GM23248 (cell line): ENCODE measurements at regions not wholly inside any gene's neighbourhood (a gene's known extent, or its start where the extent isn't known, plus 50 kb on each side); places are given as distances from the start of the nearest gene placed in this dataset.

Source experiments
- DNase-seq: peaks from one replicate; pipeline ENCODE4 v3.0.0-alpha.2; 2015
- H2AFZ ChIP-seq: fragments of 200-600 bp; sonication (generic); 2 replicates; pipeline ENCODE4 v1.6.1; 2016; ENCODE audit warnings: antibody characterized with exemption
- H3F3A ChIP-seq: fragments of 200-600 bp; sonication (generic); 2 replicates; pipeline ENCODE4 v1.6.1; 2016; ENCODE audit warnings: mild to moderate bottlenecking, antibody characterized with exemption, mixed run types; ENCODE audit not compliant: insufficient read depth
- H3K27ac ChIP-seq: fragments of 200-600 bp; sonication (generic); 2 replicates; pipeline ENCODE4 v1.5.1; 2016; ENCODE audit warnings: mild to moderate bottlenecking
- H3K27me3 ChIP-seq: fragments of 200-600 bp; sonication (generic); replicated peaks from 2 replicates; pipeline ENCODE4 v1.6.1; 2016; ENCODE audit warnings: mild to moderate bottlenecking; ENCODE audit not compliant: insufficient read depth
- H3K36me3 ChIP-seq: fragments of 200-600 bp; sonication (generic); 2 replicates; pipeline ENCODE4 v1.6.1; 2016; ENCODE audit warnings: low read depth, mild to moderate bottlenecking
- H3K4me1 ChIP-seq: fragments of 200-600 bp; sonication (generic); 2 replicates; pipeline ENCODE4 v1.6.1; 2016; ENCODE audit warnings: mild to moderate bottlenecking; ENCODE audit not compliant: insufficient read depth
- H3K4me2 ChIP-seq: fragments of 200-600 bp; sonication (generic); one replicate; pipeline ENCODE4 v1.6.1; 2016; ENCODE audit warnings: mild to moderate bottlenecking; ENCODE audit not compliant: unreplicated experiment
- H3K4me3 ChIP-seq: fragments of 200-600 bp; sonication (generic); 2 replicates; pipeline ENCODE4 v1.5.1; 2016; ENCODE audit warnings: mild to moderate bottlenecking
- H3K79me2 ChIP-seq: fragments of 200-600 bp; sonication (generic); 2 replicates; pipeline ENCODE4 v1.6.1; 2016; ENCODE audit warnings: mild to moderate bottlenecking; ENCODE audit not compliant: insufficient read depth
- H3K9ac ChIP-seq: fragments of 200-600 bp; sonication (generic); 2 replicates; pipeline ENCODE4 v1.6.1; 2016; ENCODE audit warnings: mild to moderate bottlenecking
- H3K9me2 ChIP-seq: fragments of 200-600 bp; sonication (generic); 2 replicates; pipeline ENCODE4 v1.6.1; 2016; ENCODE audit warnings: mixed run types, mild to moderate bottlenecking, moderate library complexity; ENCODE audit not compliant: insufficient read depth
- H3K9me3 ChIP-seq: fragments of 200-600 bp; sonication (generic); one replicate; pipeline ENCODE4 v1.6.1; 2017; ENCODE audit warnings: low read depth
- H4K20me1 ChIP-seq: fragments of 200-600 bp; sonication (generic); 2 replicates; pipeline ENCODE4 v1.6.0; 2016; ENCODE audit not compliant: insufficient read depth
- EZH2 ChIP-seq: fragments of 200-600 bp; sonication (generic); IDR thresholded peaks from 2 replicates; pipeline ENCODE4 v1.6.1; 2018; ENCODE audit warnings: antibody characterized with exemption, mild to moderate bottlenecking; ENCODE audit not compliant: insufficient read depth, poor library complexity, severe bottlenecking
- EZH2phosphoT487 ChIP-seq: fragments of 200-600 bp; sonication (generic); IDR thresholded peaks from 2 replicates; pipeline ENCODE4 v1.6.1; 2018; ENCODE audit warnings: antibody characterized with exemption, moderate library complexity, mild to moderate bottlenecking, low read depth; ENCODE audit not compliant: insufficient read depth
- WGBS, 2 experiments: methylation state at CpG; one replicate each; pipeline ENCODE4 v1.1.6; 2015 to 2017; ENCODE audit warnings: low lambda C conversion rate in 2 of 2, low coverage in 1 of 2; ENCODE audit errors: missing lambda C conversion rate in 2 of 2; 5-methylcytosine and 5-hydroxymethylcytosine counted together
- in situ Hi-C: fragments of 300-500 bp; cut with MboI; formaldehyde crosslinking; loops from 2 replicates; pipeline ENCODE4 v1.15.0; 2020

DNA sequence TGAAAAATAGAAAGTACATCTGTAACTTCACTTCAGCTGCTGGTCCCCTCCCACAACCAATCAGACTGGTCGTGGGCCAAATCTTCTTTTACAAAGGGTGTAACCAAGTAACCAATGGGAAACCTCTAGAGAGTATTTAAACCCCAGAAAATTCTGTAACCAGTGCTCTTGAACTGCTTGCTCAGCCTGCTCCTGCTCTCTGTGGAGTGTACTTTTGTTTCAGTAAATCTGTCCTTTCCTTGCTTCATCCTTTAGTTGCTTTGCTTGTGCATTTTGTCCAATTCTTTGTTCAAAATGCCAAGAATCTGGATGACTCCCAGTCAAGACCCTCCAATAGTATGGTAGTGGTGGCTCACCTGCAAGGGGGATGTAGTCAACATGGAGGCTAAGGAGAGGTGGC lies 489.1 kb downstream of the FUT8 start:
- Histone ChIP-seq H3K9ac (no peak overlapping the region), H3K79me2 (no peaks in the 10 kb centered on the region), H3K4me3 (no peak overlapping the region), H3K36me3 (no peaks in the 10 kb centered on the region), H3K9me2 (no peaks in the 10 kb centered on the region), H3K27ac (no peak overlapping the region), H3K4me2 (no peak overlapping the region), H3K9me3 (no peaks in the 10 kb centered on the region), H4K20me1 (no peaks in the 10 kb centered on the region), H2AFZ (no peak overlapping the region), H3K4me1 (no peaks in the 10 kb centered on the region), H3K27me3 (no peaks in the 10 kb centered on the region), H3F3A (no peaks in the 10 kb centered on the region)
- in situ Hi-C loops: no loop called here
- WGBS, 2 experiments: 4% methylated on average over 1 of the region's 1 CpG
- DNase-seq: no peak
- TF ChIP-seq EZH2 (no peak), EZH2phosphoT487 (no peak)

DNA sequence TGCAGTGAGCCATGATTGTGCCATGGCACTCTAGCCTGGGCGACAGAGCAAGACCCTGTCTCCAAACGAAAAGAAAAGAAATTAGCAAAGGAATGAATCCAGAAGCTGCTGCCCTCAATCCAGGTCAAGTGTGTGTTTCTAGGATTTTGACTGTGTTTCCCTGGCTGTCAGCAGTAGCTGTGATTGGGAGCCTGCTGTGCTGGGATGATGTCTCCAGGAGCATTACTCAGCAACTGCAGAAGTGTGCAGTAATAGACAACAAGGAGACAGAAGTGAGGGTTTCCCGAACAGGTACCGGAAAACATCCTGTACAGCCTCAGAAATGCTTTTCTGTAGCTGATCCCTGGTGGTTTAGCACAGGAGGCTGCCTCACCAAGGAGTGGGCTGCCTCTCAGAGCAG lies 492.5 kb downstream of the FUT8 start:
- H3K27me3 ChIP-seq: no peaks in the 10 kb centered on the region
- no peaks in the 10 kb centered on the region for H3K4me1 ChIP-seq
- in situ Hi-C loops: no loop called here
- no peak overlapping the region for H3K27ac ChIP-seq
- H3K4me2 ChIP-seq: no peak overlapping the region
- H3K4me3 ChIP-seq: no peak overlapping the region
- H4K20me1 ChIP-seq: no peaks in the 10 kb centered on the region
- no peaks in the 10 kb centered on the region for H3K9me2 ChIP-seq
- H3F3A ChIP-seq: no peaks in the 10 kb centered on the region
- H2AFZ ChIP-seq: no peak overlapping the region
- no peak for DNase-seq
- H3K79me2 ChIP-seq: no peaks in the 10 kb centered on the region
- no peak overlapping the region for H3K9ac ChIP-seq
- TF ChIP-seq EZH2phosphoT487: no peak
- no peak for TF ChIP-seq EZH2
- H3K36me3 ChIP-seq: no peaks in the 10 kb centered on the region
- 72 to 81% methylated on average over 4 of the region's 4 CpGs for WGBS, 2 experiments
- no peaks in the 10 kb centered on the region for H3K9me3 ChIP-seq

DNA sequence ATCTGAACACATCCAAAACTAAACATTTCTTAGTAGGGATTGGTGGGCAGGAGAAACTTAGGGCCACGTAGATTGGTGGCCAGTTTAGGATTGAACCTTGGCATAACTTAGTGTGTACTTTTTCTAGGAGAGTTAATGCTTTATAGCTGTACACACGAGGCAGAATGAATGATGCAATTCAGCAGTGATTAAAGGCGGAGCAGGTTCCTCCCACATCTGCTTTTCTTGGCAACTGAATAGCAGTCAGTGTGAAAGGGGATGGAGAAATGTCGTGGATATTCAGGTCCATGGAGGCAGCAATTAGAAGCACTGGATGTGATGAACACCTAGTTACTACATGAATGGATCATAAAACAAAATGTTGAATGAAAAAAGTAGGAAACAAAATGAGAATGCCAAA lies 493.8 kb downstream of the FUT8 start:
- Histone ChIP-seq H3K4me1 (no peaks in the 10 kb centered on the region), H4K20me1 (no peaks in the 10 kb centered on the region), H3K9ac (no peak overlapping the region), H3K4me3 (no peak overlapping the region), H3K27me3 (no peaks in the 10 kb centered on the region), H3K9me3 (no peaks in the 10 kb centered on the region), H2AFZ (no peak overlapping the region), H3K79me2 (no peaks in the 10 kb centered on the region), H3F3A (peaks cover 4% of the 10 kb centered on the region; the same call in 1 of the 2 replicates), H3K9me2 (no peaks in the 10 kb centered on the region), H3K4me2 (no peak overlapping the region), H3K36me3 (no peaks in the 10 kb centered on the region), H3K27ac (no peak overlapping the region)
- DNase-seq: peak; percentile 12
- no peak for TF ChIP-seq EZH2
- no peak for TF ChIP-seq EZH2phosphoT487
- WGBS, 2 experiments: 5% methylated on average over 4 of the region's 4 CpGs
- in situ Hi-C loops: no loop called here

DNA sequence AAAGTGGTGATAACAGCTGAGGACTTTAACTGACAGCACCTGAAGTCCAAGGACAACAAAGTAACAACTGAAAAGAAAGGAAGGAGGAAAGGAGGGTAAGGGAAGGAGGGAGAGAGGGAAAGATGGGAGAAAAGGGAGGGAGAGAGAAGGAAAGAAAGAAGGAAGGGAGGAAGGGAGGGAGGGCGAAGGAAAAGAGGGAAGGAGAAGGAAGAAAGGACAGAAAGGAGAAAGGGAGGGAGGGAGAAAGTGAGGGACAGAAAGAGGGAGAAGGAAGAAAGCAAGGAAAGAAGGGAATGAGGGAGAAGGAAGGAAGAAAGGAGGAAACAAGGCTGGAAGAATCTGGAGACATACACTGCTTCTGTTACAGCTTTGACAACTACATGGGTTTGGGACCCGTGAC lies 494.4 kb downstream of the FUT8 start:
- Histone ChIP-seq H3K36me3 (no peaks in the 10 kb centered on the region), H3K9ac (no peak overlapping the region), H3K27ac (no peak overlapping the region), H3K79me2 (no peaks in the 10 kb centered on the region), H3K4me2 (no peak overlapping the region), H3K9me2 (no peaks in the 10 kb centered on the region), H3K9me3 (no peaks in the 10 kb centered on the region), H3K27me3 (no peaks in the 10 kb centered on the region), H2AFZ (no peak overlapping the region), H4K20me1 (no peaks in the 10 kb centered on the region), H3K4me3 (no peak overlapping the region), H3K4me1 (no peaks in the 10 kb centered on the region), H3F3A (peaks cover 4% of the 10 kb centered on the region; the same call in 1 of the 2 replicates)
- in situ Hi-C loops: no loop called here
- DNase-seq: no peak
- no peak for TF ChIP-seq EZH2phosphoT487
- no peak for TF ChIP-seq EZH2
- 62 to 84% methylated on average over 2 of the region's 2 CpGs for WGBS, 2 experiments
